Ovary (tissue), 3 donors: ENCODE measurements at regions not wholly inside any gene's neighbourhood (a gene's known extent, or its start where the extent isn't known, plus 50 kb on each side); places are given as distances from the start of the nearest gene placed in this dataset.

Experiments
- CTCF ChIP-seq, 3 donors: fragments of 450-650 bp in 2 of 3; fragments of 200-600 bp in 1 of 3; IDR thresholded peaks; one replicate each; pipeline versions ENCODE4 v1.5.1 to v1.8.0; 2016 to 2022; ENCODE audit warnings: antibody characterized with exemption in 3 of 3, mild to moderate bottlenecking in 1 of 3
- EP300 ChIP-seq: sonication (generic); formaldehyde crosslinking; IDR thresholded peaks from one replicate; pipeline ENCODE4 v1.6.1; 2017; ENCODE audit warnings: antibody characterized with exemption
- POLR2A ChIP-seq: fragments of 450-650 bp; IDR thresholded peaks from one replicate; pipeline ENCODE4 v1.6.1; 2017; ENCODE audit warnings: antibody characterized with exemption, mild to moderate bottlenecking, moderate library complexity
- donor health status: DM: no; HTN: no; CAD: no.

GRCh38 chr20:22689266-22689665, 104.9 kb upstream of the FOXA2 start:
- no peak for TF ChIP-seq CTCF (IDR thresholded peaks at IDR 0.05)
- no peak for TF ChIP-seq POLR2A
- no peak for TF ChIP-seq EP300
